HL-60 (cell line): ENCODE measurements at regions not wholly inside any gene's neighbourhood (a gene's known extent, or its start where the extent isn't known, plus 50 kb on each side); places are given as distances from the start of the nearest gene placed in this dataset.

Source experiments
- CTCF ChIP-seq: IDR thresholded peaks from one replicate; pipeline ENCODE4 v1.5.1; 2011; ENCODE audit warnings: low read length, control low read depth, inconsistent platforms; ENCODE audit not compliant: insufficient read depth
- GABPA ChIP-seq: IDR thresholded peaks from 2 replicates; pipeline ENCODE4 v1.6.1; 2012; ENCODE audit warnings: low read depth
- POLR2AphosphoS5 ChIP-seq: IDR thresholded peaks from 2 replicates; pipeline ENCODE4 v1.6.1; 2012; ENCODE audit warnings: low read depth
- REST ChIP-seq: IDR thresholded peaks from 2 replicates; pipeline ENCODE4 v1.6.1; 2012; ENCODE audit warnings: low read depth; ENCODE audit not compliant: insufficient replicate concordance
- SPI1 ChIP-seq: IDR thresholded peaks from 2 replicates; pipeline ENCODE4 v1.6.1; 2012; ENCODE audit warnings: low read depth, mild to moderate bottlenecking, borderline replicate concordance

GRCh38 chr3:15886521-15886920 is 88.7 kb upstream of the ANKRD28 start:
- no peak for TF ChIP-seq GABPA
- no peak for TF ChIP-seq CTCF
- TF ChIP-seq REST, result no peak
- TF ChIP-seq POLR2AphosphoS5, result no peak
- TF ChIP-seq SPI1, result no peak
